ENCODE measurements at regions not wholly inside any gene's neighbourhood (a gene's known extent, or its start where the extent isn't known, plus 50 kb on each side); places are given as distances from the start of the nearest gene placed in this dataset.
A peak's percentile ranks its signal among the peaks of the same experiment; 100 is the strongest.

GRCh38 chr2:81481242-81481993 lies 1176.9 kb upstream of the LRRTM1 start (continued):
- 0 out of 2 replicates have a peak, but pooled peaks have one; percentile 48 for TF ChIP-seq CREB3L1 (IDR thresholded peaks at IDR 0.05; ENCODE audit: borderline replicate concordance, low read depth)
- TF ChIP-seq CLOCK (CRISPR knock-in tag; IDR thresholded peaks at IDR 0.05; ENCODE audit: borderline replicate concordance): peak; percentile 29; the same call in 1 of the 2 replicates
- no peak for TF ChIP-seq MCM5 (IDR thresholded peaks at IDR 0.05; ENCODE audit: low read depth)
- no peak for TF ChIP-seq SAFB (IDR thresholded peaks at IDR 0.05; ENCODE audit: borderline replicate concordance, low read depth, low read length)
- TF ChIP-seq NR2C2 (CRISPR knock-in tag; IDR thresholded peaks at IDR 0.05): no peak; the same call in 1 of the 2 replicates
- TF ChIP-seq NR2C2 (tag; IDR thresholded peaks at IDR 0.05): peak; percentile 77
- TF ChIP-seq ZNF165 (CRISPR knock-in tag; IDR thresholded peaks at IDR 0.05; ENCODE audit: borderline replicate concordance): 0 out of 2 replicates have a peak, but pooled peaks have one; percentile 20
- TF ChIP-seq NFRKB (IDR thresholded peaks at IDR 0.05; ENCODE audit: low read depth): peak; percentile 58; the same call in 1 of the 2 replicates
- TF ChIP-seq ZNF639 (CRISPR knock-in tag; conservative IDR thresholded peaks at IDR 0.05 in 1 of 2, IDR thresholded peaks at IDR 0.05 in 1 of 2): 0 out of 4 replicates have a peak, but pooled peaks of 1 of the 2 experiments have one; percentile 27
- no peak for TF ChIP-seq NFIX (CRISPR knock-in tag; IDR thresholded peaks at IDR 0.05; ENCODE audit: low read depth)
- peak; percentile 78 for TF ChIP-seq RAD51 (IDR thresholded peaks at IDR 0.05; ENCODE audit: borderline replicate concordance, low read depth)
- peak; percentile 89 for TF ChIP-seq LCOR (CRISPR knock-in tag; IDR thresholded peaks at IDR 0.05)
- no peak for TF ChIP-seq NCOA6 (IDR thresholded peaks at IDR 0.05)
- TF ChIP-seq, protein P1, sequence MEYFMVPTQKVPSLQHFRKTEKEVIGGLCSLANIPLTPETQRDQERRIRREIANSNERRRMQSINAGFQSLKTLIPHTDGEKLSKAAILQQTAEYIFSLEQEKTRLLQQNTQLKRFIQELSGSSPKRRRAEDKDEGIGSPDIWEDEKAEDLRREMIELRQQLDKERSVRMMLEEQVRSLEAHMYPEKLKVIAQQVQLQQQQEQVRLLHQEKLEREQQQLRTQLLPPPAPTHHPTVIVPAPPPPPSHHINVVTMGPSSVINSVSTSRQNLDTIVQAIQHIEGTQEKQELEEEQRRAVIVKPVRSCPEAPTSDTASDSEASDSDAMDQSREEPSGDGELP (CRISPR knock-in tag; IDR thresholded peaks at IDR 0.05; ENCODE audit: borderline replicate concordance): peak; percentile 80
- peak in 1 of 2 experiments; percentile 52; a peak in 3 of 4 replicates for TF ChIP-seq MNT (conservative IDR thresholded peaks at IDR 0.05)
- TF ChIP-seq SLC30A9 (CRISPR knock-in tag; IDR thresholded peaks at IDR 0.05): no peak
- TF ChIP-seq ZNF175 (CRISPR knock-in tag; IDR thresholded peaks at IDR 0.05; ENCODE audit: low read depth): 0 out of 2 replicates have a peak, but pooled peaks have one; percentile 70
- TF ChIP-seq L3MBTL2 (IDR thresholded peaks at IDR 0.05): peak; percentile 91
- no peak for TF ChIP-seq ZEB2 (IDR thresholded peaks at IDR 0.05)
